Hepatic stellate cell (primary cell): ENCODE measurements at regions not wholly inside any gene's neighbourhood (a gene's known extent, or its start where the extent isn't known, plus 50 kb on each side); places are given as distances from the start of the nearest gene placed in this dataset.

Source experiments
- DNase-seq: peaks from one replicate; pipeline ENCODE4 v3.0.0; 2011; ENCODE audit warnings: low spot score

- no peak for DNase-seq
These were observed 164.8 kb downstream of the VEGFC start for GRCh38 chr4:176627916-176628315.

- DNase-seq = no peak
These were observed 161.1 kb downstream of the VEGFC start for GRCh38 chr4:176631611-176632010.
